Stimulated activated CD8-positive, alpha-beta memory T cell treated with anti-CD3 and anti-CD28 coated beads, Interleukin-2, amount 100 ng/mL, for 48 hours (primary cell): ENCODE measurements at regions not wholly inside any gene's neighbourhood (a gene's known extent, or its start where the extent isn't known, plus 50 kb on each side); places are given as distances from the start of the nearest gene placed in this dataset.
"Not testable (repeated sequence)": the region's sequence is repeated elsewhere in the genome, so short reads cannot be mapped to it uniquely, and the experiment has no call there.

Experiments
- DNase-seq, 2 donors: peaks; one replicate each; pipeline ENCODE4 v3.0.0-alpha.2; 2020; ENCODE audit warnings: low read depth in 2 of 2

GRCh38 chr2:111529022-111529421, 355.0 kb downstream of the ANAPC1 start:
- not testable (repeated sequence) for DNase-seq

- DNase-seq: not testable (repeated sequence)
Measured at GRCh38 chr2:111530239-111530965, 353.6 kb downstream of the ANAPC1 start.

GRCh38 chr2:111532682-111533556, 351.1 kb downstream of the ANAPC1 start:
- not testable (repeated sequence) for DNase-seq

DNA sequence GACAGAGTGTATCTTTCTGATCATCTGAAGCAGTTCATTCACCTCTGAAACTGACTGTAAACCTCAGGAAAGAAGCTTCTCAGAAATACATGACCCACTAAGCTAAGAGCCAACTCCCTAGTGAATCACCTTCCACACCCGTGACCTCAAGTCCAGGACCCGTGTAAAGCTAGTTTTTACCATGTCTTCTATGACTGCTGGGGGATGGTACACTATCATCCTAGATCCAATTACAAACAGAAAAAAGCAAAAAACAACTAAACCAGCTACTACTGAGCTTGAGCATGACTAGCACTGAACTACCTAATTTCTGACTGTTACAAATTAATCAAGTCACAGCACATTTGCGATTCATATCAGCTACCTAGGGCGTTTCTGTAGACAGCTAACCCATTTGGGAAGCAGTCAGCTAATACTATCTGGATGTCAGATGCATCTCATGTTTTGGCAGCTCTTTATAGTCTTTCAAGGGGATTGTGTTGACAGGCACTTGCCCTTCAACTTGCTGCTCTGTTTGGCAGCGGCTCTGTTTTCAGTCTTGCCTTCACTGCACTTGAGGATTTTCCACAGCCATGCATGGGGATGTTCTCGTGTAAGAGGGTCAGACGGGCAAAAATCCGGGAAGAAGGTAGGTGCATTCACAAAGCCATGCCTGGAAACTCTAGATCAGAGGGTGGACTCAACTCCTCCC, 350.3 kb downstream of the ANAPC1 start:
- not testable (repeated sequence) for DNase-seq

- no peak for DNase-seq
Measured at GRCh38 chr2:111534910-111535352, 349.1 kb downstream of the ANAPC1 start.

- no peak for DNase-seq
Measured at GRCh38 chr2:111535404-111535803, 348.6 kb downstream of the ANAPC1 start.

GRCh38 chr2:111537078-111537655, 346.8 kb downstream of the ANAPC1 start:
- peak in 1 of 2 donors; percentile 11 for DNase-seq

- DNase-seq: not testable (repeated sequence)
Measured at GRCh38 chr2:111539991-111540390, 344.0 kb downstream of the ANAPC1 start.

GRCh38 chr2:111542120-111542774, 341.7 kb downstream of the ANAPC1 start:
- not testable (repeated sequence) for DNase-seq

DNA sequence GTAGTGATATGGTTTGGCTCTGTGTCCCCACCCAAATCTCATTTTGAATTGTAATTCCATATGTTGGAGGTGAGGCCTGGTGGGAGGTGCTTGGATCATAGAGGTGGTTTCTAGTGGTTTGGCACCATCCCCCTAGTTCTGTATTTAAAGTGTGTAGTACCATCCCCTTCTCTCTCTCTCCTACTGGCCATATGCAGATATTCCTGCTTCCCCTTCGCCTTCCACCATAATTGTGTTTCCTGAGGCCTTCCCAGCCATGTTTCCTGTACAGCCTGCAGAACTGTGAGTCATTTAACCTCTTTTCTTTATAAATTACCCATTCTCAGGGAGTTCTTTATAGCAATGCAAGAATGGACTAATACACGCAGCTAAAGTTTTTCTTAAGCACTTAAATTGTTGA, 340.0 kb downstream of the ANAPC1 start:
- DNase-seq: not testable (repeated sequence)

GRCh38 chr2:111545723-111546431, 338.1 kb downstream of the ANAPC1 start:
- not testable (repeated sequence) for DNase-seq

DNA sequence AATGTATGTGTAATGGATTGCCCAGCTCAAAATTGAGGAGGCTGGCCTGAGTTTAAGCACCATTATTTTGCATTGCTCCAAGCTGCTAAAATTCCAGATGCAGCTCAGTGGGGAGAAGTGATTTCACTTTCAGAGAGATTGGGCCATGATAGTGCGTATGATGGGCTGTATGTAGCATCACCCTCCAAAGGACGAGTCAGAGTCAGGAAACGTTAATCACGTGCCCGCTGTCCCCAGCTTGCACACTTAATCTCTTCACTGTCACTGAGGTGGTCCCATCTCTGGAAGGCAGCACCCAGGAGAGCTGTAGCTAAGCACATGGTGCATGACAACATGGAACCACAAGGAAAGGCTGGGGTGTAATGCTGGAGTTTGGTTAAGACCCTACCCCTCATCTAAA, 337.4 kb downstream of the ANAPC1 start:
- not testable (repeated sequence) for DNase-seq

DNA sequence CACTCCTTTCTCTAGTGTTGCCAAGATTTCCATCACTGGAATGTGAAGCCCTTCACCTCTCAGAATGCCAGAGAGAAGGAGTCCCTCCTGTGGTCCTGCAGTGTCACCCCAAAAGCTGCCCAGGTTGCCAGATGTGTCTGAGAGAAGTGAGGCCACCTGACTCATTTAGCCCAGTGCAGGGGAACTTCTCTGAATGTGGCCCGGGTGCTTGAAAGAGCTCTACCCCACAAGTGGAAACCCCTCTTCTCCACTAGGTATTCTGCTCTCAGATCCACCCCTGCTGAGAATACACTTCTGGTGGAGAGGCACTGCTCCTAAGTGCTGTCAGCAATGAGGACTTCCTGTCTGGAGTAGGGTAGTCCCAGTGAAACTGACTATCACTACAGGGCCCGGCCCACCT, 334.8 kb downstream of the ANAPC1 start:
- not testable (repeated sequence) for DNase-seq

DNA sequence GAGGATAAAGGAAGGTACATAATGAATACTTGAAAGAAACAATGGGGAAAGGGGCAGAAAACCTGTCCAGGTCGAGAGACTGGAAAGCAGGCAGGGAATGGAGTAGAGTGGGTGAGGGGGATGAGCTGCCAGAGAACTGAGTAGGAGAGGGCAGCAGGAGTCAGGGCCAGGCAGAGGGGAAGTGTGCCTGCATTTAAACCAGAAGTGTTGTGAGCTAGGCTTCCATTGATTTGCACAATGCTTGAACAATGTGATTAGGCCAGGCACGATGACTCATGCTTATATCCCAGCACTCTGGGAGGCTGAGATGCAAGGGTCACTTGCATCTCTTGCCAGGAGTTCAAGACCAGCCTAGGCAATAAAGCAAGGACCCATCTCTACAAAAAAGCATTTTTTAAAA, 332.6 kb downstream of the ANAPC1 start:
- not testable (repeated sequence) for DNase-seq

DNA sequence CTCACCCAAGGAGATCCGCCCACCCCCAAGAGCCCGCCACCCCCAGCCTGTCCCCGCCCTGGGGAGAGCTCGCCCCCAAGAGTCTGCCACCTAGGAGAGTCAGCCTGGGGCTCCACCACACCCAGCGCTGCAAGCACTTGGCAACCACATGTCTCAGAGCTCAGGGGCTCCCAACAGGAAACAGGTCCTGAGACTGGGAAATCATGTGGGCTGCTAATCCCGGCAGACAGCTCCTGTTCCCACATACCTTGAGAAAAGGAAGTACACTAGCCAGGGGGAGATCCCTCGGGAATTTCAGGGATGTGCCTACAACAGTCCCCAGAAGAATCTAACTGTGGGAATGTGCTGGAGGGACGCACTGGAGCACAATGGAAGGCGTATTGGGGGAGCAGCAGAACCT, 331.4 kb downstream of the ANAPC1 start:
- DNase-seq: not testable (repeated sequence)

DNA sequence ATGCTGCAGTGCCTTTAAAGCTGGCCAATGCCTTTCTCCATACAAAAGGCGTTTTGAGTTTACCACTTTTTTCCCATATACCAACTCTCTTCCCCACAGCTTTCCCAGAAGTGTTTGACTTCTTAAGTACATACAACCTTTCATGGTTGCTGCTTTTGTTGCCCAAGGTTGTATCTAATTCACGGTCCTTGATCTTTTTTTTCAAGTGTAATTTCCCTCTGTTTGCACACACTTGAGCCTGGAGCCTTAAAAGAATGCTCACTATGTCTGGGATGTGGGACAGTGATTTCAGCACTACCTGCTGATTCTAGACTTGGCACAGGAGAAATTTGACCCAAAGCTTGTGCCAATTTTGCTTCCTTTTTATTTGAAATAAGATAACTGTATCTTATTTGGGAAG, 324.7 kb downstream of the ANAPC1 start:
- DNase-seq: not testable (repeated sequence)

DNA sequence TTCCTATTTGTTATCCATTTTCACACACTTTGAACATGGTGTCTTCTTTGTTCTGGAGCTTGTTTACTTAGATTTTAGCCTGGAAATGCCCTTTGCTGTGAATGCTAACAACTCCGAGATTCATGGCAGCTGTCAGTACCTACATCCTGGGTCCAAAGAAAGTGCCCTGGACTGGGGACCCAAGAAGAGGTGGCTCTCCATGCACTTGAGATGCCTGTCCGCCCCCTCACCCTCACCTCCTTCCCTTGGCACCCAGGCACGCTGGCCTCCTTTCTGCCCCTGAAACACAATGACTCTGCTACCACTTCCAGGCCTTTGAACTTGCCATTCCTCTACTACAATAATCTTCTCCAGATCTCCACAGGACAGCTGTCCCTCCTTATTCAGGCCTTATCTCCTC, 324.2 kb downstream of the ANAPC1 start:
- DNase-seq: not testable (repeated sequence)

DNA sequence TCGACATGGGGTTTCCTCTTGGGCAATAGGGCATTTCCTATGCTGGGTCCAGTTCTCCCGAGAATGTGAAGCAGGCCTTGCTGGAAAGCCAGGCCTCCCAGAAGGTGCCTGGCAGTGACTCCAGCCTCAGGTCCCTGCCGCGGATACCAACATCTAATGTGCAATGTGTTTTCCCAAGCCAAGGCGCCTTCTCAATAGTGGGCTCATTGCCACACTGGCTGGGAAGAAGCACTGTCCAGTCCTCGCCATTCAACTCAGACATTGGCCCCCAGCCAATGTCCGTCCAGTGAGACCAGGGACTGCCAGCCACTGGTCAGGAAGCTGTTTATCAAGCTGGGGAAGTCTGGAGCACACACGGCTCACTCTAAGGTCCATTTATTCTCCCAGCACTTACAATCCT, 317.9 kb downstream of the ANAPC1 start:
- DNase-seq: not testable (repeated sequence)

DNA sequence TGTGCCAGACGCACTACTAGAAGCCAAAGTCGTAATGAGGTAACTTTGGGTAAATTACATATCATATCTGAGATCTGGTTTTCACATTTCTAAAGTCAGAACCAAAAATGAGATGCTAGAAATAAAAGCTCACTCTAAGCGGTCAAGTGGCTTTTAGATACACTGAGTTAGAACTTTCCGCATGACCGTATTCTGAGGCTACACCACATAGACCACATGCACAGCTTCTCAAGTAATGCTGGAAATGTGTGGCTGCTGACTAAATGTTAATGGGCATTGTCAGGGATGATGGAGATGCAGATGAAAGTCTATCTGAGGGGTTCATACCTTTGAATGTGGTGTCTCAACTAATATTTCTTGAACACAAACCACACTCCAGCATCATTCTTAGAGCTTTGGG, 316.8 kb downstream of the ANAPC1 start:
- DNase-seq: not testable (repeated sequence)
